ENCODE measurements at regions not wholly inside any gene's neighbourhood (a gene's known extent, or its start where the extent isn't known, plus 50 kb on each side); places are given as distances from the start of the nearest gene placed in this dataset.

- ATAC-seq (no peak), DNase-seq (ENCODE audit: low spot score) (no peak), FAIRE-seq (no peak)
- Histone ChIP-seq H2AFZ (ENCODE audit: low read length) (no peak overlapping the region), H4K20me1 (ENCODE audit: insufficient read depth, low read length) (no peaks in the 10 kb centered on the region), H3K36me3 (replicated peaks in 1 of 2; ENCODE audit: control insufficient read depth in 1 of 2, insufficient read depth in 2 of 2, low read length in 2 of 2) (no peaks in the 10 kb centered on the region), H3K4me1 (ENCODE audit: insufficient read depth, low read length) (no peaks in the 10 kb centered on the region), H3K4me3 (replicated peaks in 1 of 3; ENCODE audit: insufficient read depth in 1 of 3, low read depth in 2 of 3, low read length in 3 of 3) (no peak overlapping the region), H3K79me2 (ENCODE audit: insufficient read depth, low read length) (no peaks in the 10 kb centered on the region), H3K27ac (ENCODE audit: extremely low read length, insufficient read depth, low read length) (no peak overlapping the region), H3K9ac (ENCODE audit: insufficient read depth, low read depth, low read length) (no peak overlapping the region), H3K9me3 (ENCODE audit: low read length) (peaks cover 15% of the 10 kb centered on the region), H3K4me2 (ENCODE audit: low read depth, low read length) (no peak overlapping the region), H3K27me3 (ENCODE audit: control insufficient read depth in 1 of 2, insufficient read depth in 2 of 2, low read length in 2 of 2) (no peaks in the 10 kb centered on the region)
- ChIA-PET CTCF (ENCODE audit: low intra/inter-chr PET ratio, low total read pairs) (no interaction called here), POLR2A (no interaction called here)
- WGBS (ENCODE audit: low lambda C conversion rate), result 5% methylated on average over 2 of the region's 2 CpGs
- intact Hi-C loops (cut with micrococcal nuclease; ENCODE audit: unreplicated experiment) (no loop called here), in situ Hi-C loops (cut with HindIII; ENCODE audit: extremely low pct_ligation_motif_present, low pct_unique_long_range_greater_than_20kb) (no loop called here)
- BruUV-seq (replicated peaks), result no TSS peak
- TF ChIP-seq SNAI1 (CRISPR knock-in tag; IDR thresholded peaks at IDR 0.05; ENCODE audit: borderline replicate concordance) (no peak), ZNF280D (CRISPR knock-in tag; IDR thresholded peaks at IDR 0.05) (no peak), CBX2 (IDR thresholded peaks at IDR 0.05; ENCODE audit: low read depth, low read length) (no peak), CBX2 (CRISPR knock-in tag; IDR thresholded peaks at IDR 0.05; ENCODE audit: low read depth) (no peak), GPN1 (CRISPR knock-in tag; IDR thresholded peaks at IDR 0.05; ENCODE audit: borderline replicate concordance) (no peak)
These were observed 551.4 kb upstream of the ADGRL3 start for GRCh38 chr4:60648774-60649173.

- no peak for ATAC-seq
- ChIA-PET POLR2A (no interaction called here), CTCF (ENCODE audit: low intra/inter-chr PET ratio, low total read pairs) (no interaction called here)
- no peak for DNase-seq (ENCODE audit: low spot score)
- Histone ChIP-seq H3K9me3 (ENCODE audit: low read length) (peaks cover 2% of the 10 kb centered on the region; the same call in 1 of the 2 replicates), H3K4me2 (ENCODE audit: low read depth, low read length) (no peak overlapping the region), H3K9ac (ENCODE audit: insufficient read depth, low read depth, low read length) (no peak overlapping the region), H4K20me1 (ENCODE audit: insufficient read depth, low read length) (no peaks in the 10 kb centered on the region), H3K36me3 (replicated peaks in 1 of 2; ENCODE audit: control insufficient read depth in 1 of 2, insufficient read depth in 2 of 2, low read length in 2 of 2) (no peaks in the 10 kb centered on the region), H3K27me3 (ENCODE audit: control insufficient read depth in 1 of 2, insufficient read depth in 2 of 2, low read length in 2 of 2) (no peaks in the 10 kb centered on the region), H3K4me1 (ENCODE audit: insufficient read depth, low read length) (no peaks in the 10 kb centered on the region), H3K27ac (ENCODE audit: extremely low read length, insufficient read depth, low read length) (no peak overlapping the region), H3K4me3 (replicated peaks in 1 of 3; ENCODE audit: insufficient read depth in 1 of 3, low read depth in 2 of 3, low read length in 3 of 3) (no peak overlapping the region), H2AFZ (ENCODE audit: low read length) (no peak overlapping the region), H3K79me2 (ENCODE audit: insufficient read depth, low read length) (no peaks in the 10 kb centered on the region)
- intact Hi-C loops (cut with micrococcal nuclease; ENCODE audit: unreplicated experiment) (no loop called here), in situ Hi-C loops (cut with HindIII; ENCODE audit: extremely low pct_ligation_motif_present, low pct_unique_long_range_greater_than_20kb) (no loop called here)
- BruUV-seq (replicated peaks), result no TSS peak
- FAIRE-seq, result no peak
- TF ChIP-seq SCMH1 (CRISPR knock-in tag; IDR thresholded peaks at IDR 0.05; ENCODE audit: borderline replicate concordance) (no peak), ZSCAN21 (CRISPR knock-in tag; IDR thresholded peaks at IDR 0.05; ENCODE audit: borderline replicate concordance) (no peak), TOPORS (CRISPR knock-in tag; IDR thresholded peaks at IDR 0.05) (no peak), ZHX1 (CRISPR knock-in tag; IDR thresholded peaks at IDR 0.05; ENCODE audit: low read depth) (no peak), THAP11 (CRISPR knock-in tag; IDR thresholded peaks at IDR 0.05) (no peak), ZNF280B (CRISPR knock-in tag; IDR thresholded peaks at IDR 0.05; ENCODE audit: borderline replicate concordance) (no peak), HDAC6 (IDR thresholded peaks at IDR 0.05; ENCODE audit: low read depth, low read length) (no peak), HMG20A (CRISPR knock-in tag; IDR thresholded peaks at IDR 0.05; ENCODE audit: borderline replicate concordance) (no peak)
These were observed 547.2 kb upstream of the ADGRL3 start for GRCh38 chr4:60652933-60653332.
